ENCODE measurements at regions not wholly inside any gene's neighbourhood (a gene's known extent, or its start where the extent isn't known, plus 50 kb on each side); places are given as distances from the start of the nearest gene placed in this dataset.

DNA sequence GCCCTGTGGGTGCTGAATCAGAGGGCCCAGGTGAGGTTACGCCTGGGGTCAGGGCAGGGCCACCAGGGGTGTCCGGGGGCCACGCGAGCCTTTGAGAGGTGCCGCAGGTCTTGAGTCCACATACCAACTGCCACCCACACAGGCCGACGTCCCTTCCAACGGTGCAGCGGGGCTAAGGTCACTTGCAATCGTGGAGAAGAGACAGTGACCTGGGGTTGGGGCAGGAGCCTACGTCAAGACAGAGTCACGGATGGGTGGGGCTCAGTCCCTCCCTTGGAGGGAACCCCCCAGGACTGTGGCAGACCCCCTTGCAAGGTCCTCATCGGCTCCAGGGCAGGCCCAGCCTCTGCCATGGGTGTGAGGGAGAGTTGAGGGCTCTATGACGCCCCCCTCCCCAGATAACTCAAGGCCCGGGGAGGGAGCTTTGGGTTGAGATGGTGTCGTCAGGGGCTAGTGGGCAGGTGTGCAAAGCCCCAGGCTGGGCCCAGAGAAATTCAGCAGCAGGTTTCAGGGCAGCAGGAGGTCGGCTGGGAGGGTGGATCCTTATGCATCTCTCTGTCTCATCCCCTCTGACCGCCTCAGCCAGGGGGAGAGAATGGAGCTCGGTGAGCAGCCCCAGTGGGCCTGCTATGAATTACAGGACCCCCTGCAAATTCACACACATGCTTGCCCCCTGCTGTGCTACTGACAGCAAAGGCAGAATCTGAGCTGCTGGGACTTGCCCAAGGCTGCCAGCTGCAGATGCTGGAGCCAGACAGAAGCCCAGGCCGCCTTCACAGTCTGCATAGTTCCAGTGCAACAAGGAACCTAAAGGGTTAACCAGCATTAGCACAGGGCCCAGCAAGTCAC is 60.0 kb downstream of the MYEOV start:
- Histone ChIP-seq H3K14ac (ENCODE audit: insufficient read length) (no peak overlapping the region), H3K9me3 (ENCODE audit: insufficient read depth in 2 of 2, low read depth in 1 of 2, low read length in 1 of 2) (no peaks in the 10 kb centered on the region), H2BK120ac (replicated peaks; ENCODE audit: low read depth, low read length) (no peak overlapping the region), H2AK5ac (ENCODE audit: low read depth, low read length) (no peak overlapping the region), H3K9ac (replicated peaks in 1 of 4; ENCODE audit: extremely low read depth in 1 of 4, low read depth in 3 of 4, low read length in 3 of 4) (no peak overlapping the region), H4K91ac (replicated peaks; ENCODE audit: insufficient read length, low read length) (no peak overlapping the region), H3K79me2 (ENCODE audit: control insufficient read depth in 1 of 2, insufficient read depth in 2 of 2, low read length in 2 of 2) (no peaks in the 10 kb centered on the region), H2BK12ac (ENCODE audit: low read depth, low read length) (no peak overlapping the region; the same call in 1 of the 2 replicates), H3K4ac (replicated peaks; ENCODE audit: insufficient read length, low read depth, low read length) (no peak overlapping the region), H2BK20ac (ENCODE audit: low read length) (peak overlapping the region; percentile 32; the same call in 1 of the 2 replicates), H3K27ac (ENCODE audit: low read depth, low read length) (no peak overlapping the region), H3K23me2 (ENCODE audit: low read depth, low read length) (peaks cover 2% of the 10 kb centered on the region; the same call in 1 of the 2 replicates), H3K23ac (ENCODE audit: insufficient read length) (no peak overlapping the region), H2AFZ (ENCODE audit: low read length) (no peak overlapping the region), H3K79me1 (ENCODE audit: low read depth, low read length) (no peaks in the 10 kb centered on the region), H2BK5ac (ENCODE audit: low read depth, low read length) (0 out of 2 replicates have a peak overlapping the region, but pooled peaks have one; percentile 44), H4K5ac (ENCODE audit: insufficient read length, low read depth, low read length) (no peak overlapping the region), H3K56ac (replicated peaks; ENCODE audit: insufficient read length, low read depth, low read length) (no peak overlapping the region), H4K8ac (ENCODE audit: extremely low read depth, insufficient read depth, low read length) (no peak overlapping the region), H2BK15ac (ENCODE audit: low read length) (peak overlapping the region; percentile 46; the same call in 1 of the 2 replicates), H3K4me3 (ENCODE audit: extremely low read depth in 1 of 4, insufficient read depth in 2 of 4, low read depth in 3 of 4, low read length in 4 of 4) (no peak overlapping the region), H3K36me3 (ENCODE audit: control insufficient read depth in 2 of 4, insufficient read depth in 4 of 4, low read length in 3 of 4) (no peaks in the 10 kb centered on the region), H3K4me1 (replicated peaks in 1 of 4; ENCODE audit: control insufficient read depth in 3 of 4, insufficient read depth in 4 of 4, low read length in 3 of 4) (peaks cover 0 to 3% (median 0%) of the 10 kb centered on the region in 4 experiments; a peak in 1 of 7 replicates), H3K4me2 (ENCODE audit: insufficient read depth in 1 of 2, low read depth in 2 of 2, low read length in 2 of 2) (no peak overlapping the region), H4K20me1 (replicated peaks in 1 of 2; ENCODE audit: control insufficient read depth in 1 of 2, insufficient read depth in 2 of 2, low read length in 2 of 2) (no peaks in the 10 kb centered on the region), H3K18ac (ENCODE audit: extremely low read depth, low read length) (no peak overlapping the region), H3K27me3 (replicated peaks in 1 of 4; ENCODE audit: control insufficient read depth in 3 of 4, extremely low read depth in 1 of 4, insufficient read depth in 3 of 4, low read length in 3 of 4) (no peaks in the 10 kb centered on the region)
- 89% methylated on average over 18 of the region's 20 CpGs; no CpG with 5 or more reads in 1 of the 2 experiments for WGBS, 2 experiments (ENCODE audit: extremely low coverage in 1 of 2, insufficient coverage in 1 of 2, insufficient read length in 1 of 2, insufficient replicate concordance in 2 of 2, low coverage in 1 of 2, low lambda C conversion rate in 2 of 2, missing lambda C conversion rate in 1 of 2)
- DNase-seq (ENCODE audit: low read depth in 1 of 2, low spot score in 2 of 2) (peak in 1 of 2 experiments; percentile 45), FAIRE-seq (no peak)
- POLR2A ChIA-PET (ENCODE audit: partially characterized antibody), result no interaction called here
- TF ChIP-seq SP1 (IDR thresholded peaks at IDR 0.05; ENCODE audit: low read depth, low read length), result no peak
- no peak for TF ChIP-seq SAP30 (IDR thresholded peaks at IDR 0.05; ENCODE audit: insufficient read depth, insufficient replicate concordance, low read length)
- TF ChIP-seq GABPA (IDR thresholded peaks at IDR 0.05; ENCODE audit: borderline replicate concordance, insufficient read depth, low read length), result no peak
- no peak for TF ChIP-seq TAF7 (optimal IDR thresholded peaks at IDR 0.05; ENCODE audit: borderline replicate concordance, low read depth, low read length)
- no peak for TF ChIP-seq SIN3A (conservative IDR thresholded peaks at IDR 0.05 in 1 of 2, IDR thresholded peaks at IDR 0.05 in 1 of 2; ENCODE audit: low read depth in 1 of 2, low read length in 2 of 2)
- TF ChIP-seq JUN (IDR thresholded peaks at IDR 0.05; ENCODE audit: low read depth, low read length), result no peak
- TF ChIP-seq SIX5 (IDR thresholded peaks at IDR 0.05; ENCODE audit: low read depth, low read length), result no peak
- no peak for TF ChIP-seq NRF1 (IDR thresholded peaks at IDR 0.05; ENCODE audit: low read depth, low read length)
- TF ChIP-seq SP2 (IDR thresholded peaks at IDR 0.05; ENCODE audit: low read length), result no peak
- TF ChIP-seq NANOG (IDR thresholded peaks at IDR 0.05; ENCODE audit: insufficient read depth, low read depth, low read length, poor library complexity, severe bottlenecking), result no peak
- no peak for TF ChIP-seq YY1 (IDR thresholded peaks at IDR 0.05; ENCODE audit: low read depth, low read length)
- CTCF ChIA-PET (ENCODE audit: partially characterized antibody), result interaction anchor here (0.9 to 1.2 kb wide), 3 partner anchors 19 to 239 kb away, joined by 3 to 4 read pairs (median 3); no protein-coding TSS in a partner anchor

All from H1 (cell line).